Left forelimb (tissue), 1 donor: ENCODE measurements at regions not wholly inside any gene's neighbourhood (a gene's known extent, or its start where the extent isn't known, plus 50 kb on each side); places are given as distances from the start of the nearest gene placed in this dataset.
"Not testable (repeated sequence)": the region's sequence is repeated elsewhere in the genome, so short reads cannot be mapped to it uniquely, and the experiment has no call there.

ENCODE experiments used
- DNase-seq: peaks from one replicate; pipeline ENCODE4 v3.0.0-alpha.2; 2018; ENCODE audit warnings: low spot score

DNA sequence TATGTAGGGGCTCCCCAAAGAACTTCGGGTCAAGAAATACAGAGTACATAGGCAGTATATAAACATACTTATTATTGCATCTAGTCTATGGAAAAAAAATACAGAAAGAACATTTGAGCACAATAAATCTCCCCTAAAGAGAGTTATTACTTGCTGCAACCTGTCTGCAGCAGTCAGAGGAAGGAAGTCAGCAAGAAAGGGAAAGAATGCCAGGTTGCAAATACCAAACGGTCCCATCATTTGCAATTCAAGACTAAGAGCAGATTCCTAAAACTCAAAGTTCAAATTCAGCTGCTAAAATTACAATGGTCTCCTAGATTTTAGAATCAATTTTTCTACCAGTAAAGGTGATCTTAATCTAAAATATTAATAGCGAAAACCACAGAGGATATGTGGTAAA lies 236.2 kb upstream of the NUDT6 start:
- DNase-seq, result no peak

DNA sequence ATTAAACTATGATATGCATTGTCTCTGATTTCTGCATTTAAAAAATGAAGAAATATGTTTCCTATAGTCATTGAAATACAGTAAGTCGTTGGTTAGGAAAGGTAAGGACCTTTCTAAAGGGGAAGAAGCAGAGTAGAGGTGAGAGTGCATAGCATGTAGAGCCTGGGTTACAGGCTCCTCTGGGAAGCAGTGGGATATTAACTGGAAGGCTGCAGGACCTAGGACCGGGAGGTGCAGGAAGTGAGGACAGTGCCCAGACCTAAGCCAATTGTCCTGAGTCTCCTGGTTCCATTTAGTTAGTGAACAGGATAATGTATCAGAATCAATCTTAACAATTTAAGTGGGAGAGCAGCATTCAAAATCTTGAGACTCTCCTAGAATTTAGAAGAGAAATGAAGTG lies 237.1 kb upstream of the NUDT6 start:
- no peak for DNase-seq

DNA sequence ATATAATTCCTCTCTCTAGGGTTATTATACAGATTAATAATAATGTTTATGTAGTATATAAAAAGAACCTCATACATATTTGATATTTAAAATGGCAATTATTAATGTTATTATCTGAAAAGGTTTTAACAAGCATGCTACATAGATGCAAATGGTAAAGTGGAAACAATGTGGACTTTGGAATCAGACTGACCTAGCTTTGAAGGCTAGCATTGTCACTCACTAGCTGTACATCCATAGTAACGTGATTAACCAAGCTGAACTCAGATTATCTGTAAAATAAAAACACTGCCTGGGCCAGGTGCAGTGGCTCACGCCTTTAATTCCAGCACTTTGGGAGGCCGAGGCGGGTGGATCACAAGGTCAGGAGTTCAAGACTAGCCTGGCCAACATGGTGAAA lies 233.7 kb upstream of the SPRY1 start:
- DNase-seq, result no peak

DNA sequence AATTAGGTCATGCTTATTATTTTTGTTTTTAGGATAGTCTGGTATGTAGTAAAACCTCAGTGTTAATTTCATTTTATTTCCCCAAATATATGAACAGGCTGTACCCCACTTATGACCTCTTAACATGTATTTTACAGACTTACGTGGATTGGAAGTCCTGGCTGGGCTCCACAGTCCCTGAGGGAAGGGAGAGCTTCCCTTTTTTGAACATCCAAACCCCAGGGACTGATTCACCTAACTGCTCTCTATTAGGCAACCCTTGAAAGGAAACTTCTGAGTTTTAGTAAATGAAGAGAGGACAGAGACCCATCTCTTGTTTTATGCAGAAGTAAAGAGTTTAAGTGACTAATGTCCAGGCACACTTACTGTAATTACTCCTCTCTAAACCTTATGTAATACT lies 233.1 kb upstream of the SPRY1 start:
- no peak for DNase-seq

DNA sequence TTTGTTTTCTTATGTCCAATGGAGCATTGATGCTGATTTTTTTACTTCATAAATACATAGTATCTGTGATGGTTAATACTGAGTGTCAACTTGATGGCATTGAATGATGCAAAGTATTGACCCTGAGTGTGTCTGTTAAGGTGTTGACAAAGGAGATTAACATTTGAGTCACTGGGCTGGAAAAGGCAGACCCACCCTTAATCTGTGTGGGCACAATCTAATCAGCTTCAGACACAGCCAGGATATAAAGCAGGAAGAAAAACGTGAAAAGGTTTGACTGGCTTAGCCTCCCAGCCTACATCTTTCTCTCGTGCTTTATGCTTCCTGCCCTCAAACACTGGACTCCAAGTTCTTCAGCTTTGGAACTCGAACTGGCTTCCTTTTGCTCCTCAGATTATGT lies 230.6 kb upstream of the SPRY1 start:
- no peak for DNase-seq

DNA sequence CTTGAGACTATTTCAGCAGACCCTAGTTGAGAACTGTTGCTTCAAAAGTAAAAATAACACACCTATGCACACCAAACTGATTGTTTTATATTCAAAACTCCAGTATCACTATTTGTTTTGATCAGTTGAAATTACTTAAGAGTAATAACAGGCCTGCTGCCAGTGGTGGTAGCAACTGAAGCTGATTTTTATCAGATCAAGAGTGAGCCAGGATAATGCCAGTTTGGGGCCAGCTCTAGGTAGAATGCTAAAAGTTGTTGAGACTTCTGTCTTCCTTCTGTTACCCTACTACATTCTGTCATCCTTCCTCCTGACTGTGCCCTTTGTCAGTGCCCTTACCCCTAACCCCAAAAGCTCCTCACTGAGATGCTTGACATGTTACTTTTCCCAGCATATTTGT lies 228.7 kb upstream of the SPRY1 start:
- DNase-seq, result no peak

DNA sequence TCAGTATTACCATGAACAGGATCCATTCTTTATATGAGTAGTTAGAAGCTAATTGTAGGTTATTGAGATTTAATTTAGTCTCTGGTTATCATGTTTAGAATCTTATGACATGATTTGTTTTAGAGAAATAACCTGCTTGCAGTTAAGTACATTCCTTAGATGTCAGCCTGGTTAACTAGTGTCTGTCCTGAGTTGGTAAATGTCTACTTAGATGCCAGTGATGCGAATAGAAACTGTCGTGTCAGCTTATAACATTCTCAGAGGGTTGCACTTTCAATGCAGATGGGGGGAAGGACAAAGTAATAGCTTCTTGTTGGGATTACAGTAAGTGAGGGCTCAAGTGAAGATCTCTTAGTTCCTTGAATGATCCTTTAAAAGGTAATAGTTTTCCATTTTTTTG lies 227.8 kb upstream of the SPRY1 start:
- no peak for DNase-seq

DNA sequence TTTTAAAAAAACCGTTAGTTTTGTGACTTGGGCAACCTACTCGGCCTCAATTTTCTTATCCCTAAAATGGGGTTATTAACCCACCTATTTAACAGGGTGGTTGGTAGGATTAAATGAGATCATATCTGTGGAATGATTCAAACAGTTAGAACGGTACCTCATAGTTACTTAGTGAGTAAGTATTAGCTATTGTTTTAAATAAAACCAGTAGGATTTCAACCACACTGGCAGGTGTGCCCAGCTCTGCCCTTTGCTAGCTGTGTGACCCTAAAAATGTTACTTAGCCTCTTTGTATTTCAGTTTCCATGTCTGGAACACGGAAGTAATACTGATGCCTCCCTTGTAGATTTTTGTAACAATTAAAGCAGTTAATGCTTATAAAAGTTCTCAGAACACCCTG lies 225.8 kb upstream of the SPRY1 start:
- no peak for DNase-seq

DNA sequence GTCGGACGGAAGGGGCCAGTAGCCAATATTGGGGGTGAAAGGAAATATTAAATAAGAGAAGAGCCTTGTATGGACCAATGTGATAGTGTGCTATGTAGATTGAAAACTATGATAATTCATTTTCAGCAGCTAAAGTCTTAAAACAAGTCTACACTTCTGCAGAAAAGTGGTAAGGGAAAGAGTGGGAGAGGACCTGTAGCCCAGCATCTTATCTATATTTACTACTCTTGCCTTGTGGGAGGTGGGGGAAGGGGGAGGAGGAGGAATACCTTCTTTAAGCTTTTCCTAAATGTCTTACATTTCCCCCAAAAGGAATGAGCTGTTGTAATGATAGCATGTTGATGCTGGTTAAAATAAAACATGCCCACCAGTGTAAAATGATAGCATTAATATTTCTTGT lies 220.0 kb upstream of the SPRY1 start:
- no peak for DNase-seq

DNA sequence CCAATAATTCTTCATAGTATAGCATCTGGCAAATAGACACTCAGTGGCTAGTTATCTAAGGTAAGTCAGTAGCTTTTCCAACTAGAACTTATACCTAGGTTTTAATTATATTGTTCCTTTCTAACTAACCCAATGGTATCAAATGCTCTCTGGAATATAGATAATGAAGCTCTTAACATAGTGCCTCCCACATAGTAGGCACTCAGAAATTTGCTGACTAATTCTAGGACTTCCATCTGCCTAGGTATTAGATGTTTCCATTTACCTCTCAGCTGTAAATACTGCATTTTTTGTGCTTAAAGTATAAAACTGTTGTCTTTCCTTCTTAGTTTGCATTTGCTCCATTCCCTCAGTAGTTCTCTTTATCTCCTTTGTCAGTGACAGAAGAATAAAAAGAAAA lies 214.3 kb upstream of the SPRY1 start:
- no peak for DNase-seq

DNA sequence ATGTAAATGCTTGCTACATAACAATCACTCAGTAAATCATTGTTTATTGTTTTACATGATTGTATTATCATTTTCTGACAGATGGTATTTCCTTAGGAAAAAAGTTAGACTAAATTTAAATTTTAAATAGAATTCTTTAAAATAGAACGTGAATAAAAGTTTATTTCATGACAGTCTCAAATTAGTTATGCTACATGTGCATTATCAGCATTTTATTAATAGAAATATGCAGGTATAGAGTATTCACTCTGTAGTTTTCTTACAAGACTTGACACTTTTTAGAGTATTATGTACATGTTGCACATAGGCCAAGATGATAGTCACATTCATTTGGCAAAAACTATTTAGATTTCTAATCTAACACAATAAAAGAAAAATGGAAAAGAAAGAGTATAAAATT lies 213.3 kb upstream of the SPRY1 start:
- no peak for DNase-seq

DNA sequence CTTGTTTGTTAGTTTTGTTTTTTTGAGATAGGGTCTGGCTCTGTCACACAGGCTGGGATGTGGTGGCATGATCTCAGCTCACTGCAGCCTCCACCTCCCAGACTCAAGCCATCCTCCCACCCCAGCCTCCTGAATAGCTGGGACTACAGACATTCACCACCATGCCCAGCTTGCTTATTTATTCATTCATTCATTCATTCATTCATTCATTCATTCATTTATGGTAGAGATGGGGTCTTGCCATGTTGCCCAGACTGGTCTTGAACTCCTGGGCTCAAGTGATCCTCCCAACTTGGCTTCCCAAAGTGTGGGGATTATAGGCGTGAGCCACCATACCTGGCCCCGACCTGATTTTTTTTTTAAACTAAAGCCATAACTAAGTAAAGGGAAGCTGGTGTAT lies 212.8 kb upstream of the SPRY1 start:
- not testable (repeated sequence) for DNase-seq

DNA sequence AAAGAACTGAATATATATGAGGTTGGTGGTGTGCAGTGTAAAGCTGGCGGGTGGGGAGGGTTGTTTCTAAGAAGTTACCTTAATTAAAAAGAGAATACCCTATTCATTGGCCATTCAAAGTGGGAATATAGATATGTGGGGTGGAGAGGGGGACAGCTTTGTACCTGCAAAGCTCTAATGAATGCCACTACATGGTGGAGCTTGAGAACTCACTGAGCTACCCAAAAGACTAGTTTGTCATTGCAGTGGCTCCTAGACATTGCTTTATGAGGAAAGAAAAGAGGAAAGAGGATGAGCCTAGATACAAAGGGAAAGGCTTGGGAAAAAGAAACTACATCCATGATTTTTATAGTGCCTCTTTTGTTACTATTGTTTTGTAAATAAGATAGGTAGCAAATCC lies 209.9 kb upstream of the SPRY1 start:
- DNase-seq, result no peak

DNA sequence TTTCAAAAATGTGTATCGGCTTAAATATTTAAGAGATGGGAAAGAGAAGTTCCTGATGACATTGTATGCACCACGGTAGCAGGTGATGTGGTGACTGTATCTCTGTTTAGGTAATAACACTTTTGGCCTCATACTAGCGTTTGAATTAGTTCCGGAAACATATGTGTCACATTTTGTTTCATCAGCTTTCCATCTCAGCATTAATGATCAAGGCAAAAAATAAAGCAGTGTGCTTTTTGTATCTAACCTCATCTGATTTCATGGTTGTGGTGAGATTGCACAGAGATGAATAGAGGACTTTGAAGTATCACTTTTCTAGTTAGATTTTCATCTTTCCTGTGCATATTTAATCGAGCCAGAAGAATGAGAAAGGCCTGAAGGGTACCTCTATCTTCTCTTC lies 206.4 kb upstream of the SPRY1 start:
- no peak for DNase-seq

DNA sequence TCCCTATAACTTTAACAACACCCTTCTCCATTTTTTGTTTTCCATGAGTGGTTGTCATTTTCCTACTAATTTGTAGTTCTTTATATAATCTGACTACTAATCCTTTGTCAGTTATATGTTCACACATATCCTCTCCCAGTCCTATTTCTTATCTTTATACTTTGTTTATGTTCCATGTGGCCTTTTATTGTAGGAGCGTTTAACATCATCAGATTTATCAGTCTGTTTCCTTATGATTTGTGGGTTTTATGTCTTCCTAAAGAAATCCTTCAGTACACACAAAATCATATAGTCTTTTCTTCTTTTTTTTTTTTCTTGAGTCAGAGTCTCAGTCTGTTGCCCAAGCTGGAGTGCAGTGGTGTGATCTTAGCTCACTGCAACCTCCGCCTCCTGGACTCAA lies 204.9 kb upstream of the SPRY1 start:
- DNase-seq, result no peak

DNA sequence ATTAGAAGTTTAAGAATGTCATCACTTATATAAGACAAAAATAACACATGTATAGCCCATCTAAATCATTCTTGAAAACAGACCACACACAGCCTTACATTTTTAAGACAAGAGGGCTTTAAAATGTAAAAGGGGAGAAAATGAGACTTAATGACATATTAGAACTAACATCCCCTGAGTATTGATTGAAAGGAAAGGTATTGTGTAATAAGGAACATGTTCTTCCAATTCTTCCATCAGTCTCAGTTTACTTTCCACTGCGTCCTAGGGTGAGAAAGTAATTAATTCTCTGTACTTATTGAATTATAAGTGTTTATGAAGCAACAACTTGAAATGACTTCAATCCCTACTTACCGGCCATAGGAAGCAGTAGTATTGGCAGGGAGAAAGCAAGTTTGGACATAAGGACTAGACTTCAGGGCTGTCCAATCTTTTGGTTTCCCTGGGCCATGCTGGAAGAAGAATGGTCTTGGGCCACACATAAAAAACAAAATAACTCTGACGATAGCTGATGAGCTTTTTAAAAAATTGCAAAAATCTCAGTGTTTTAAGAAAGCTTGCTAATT lies 202.7 kb upstream of the SPRY1 start:
- DNase-seq, result no peak

DNA sequence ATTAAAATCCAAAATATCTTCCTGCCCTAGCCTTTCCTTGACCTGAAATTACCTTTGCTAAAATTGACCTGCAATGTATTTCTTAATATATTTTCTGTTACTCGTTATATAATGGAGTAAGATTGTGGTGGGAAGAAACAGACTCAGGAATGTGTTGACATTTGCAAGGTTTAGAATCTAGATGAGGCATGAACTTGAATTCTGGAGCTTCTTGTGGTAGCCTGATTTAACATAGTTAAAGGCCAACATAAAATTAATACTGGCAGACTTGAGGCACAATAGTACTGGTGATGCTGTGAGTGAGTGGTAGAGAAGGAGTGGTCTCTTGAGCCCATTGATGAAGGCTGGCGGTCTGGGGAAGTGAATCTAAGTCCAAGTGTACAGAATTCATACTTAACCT lies 197.9 kb upstream of the SPRY1 start:
- no peak for DNase-seq

DNA sequence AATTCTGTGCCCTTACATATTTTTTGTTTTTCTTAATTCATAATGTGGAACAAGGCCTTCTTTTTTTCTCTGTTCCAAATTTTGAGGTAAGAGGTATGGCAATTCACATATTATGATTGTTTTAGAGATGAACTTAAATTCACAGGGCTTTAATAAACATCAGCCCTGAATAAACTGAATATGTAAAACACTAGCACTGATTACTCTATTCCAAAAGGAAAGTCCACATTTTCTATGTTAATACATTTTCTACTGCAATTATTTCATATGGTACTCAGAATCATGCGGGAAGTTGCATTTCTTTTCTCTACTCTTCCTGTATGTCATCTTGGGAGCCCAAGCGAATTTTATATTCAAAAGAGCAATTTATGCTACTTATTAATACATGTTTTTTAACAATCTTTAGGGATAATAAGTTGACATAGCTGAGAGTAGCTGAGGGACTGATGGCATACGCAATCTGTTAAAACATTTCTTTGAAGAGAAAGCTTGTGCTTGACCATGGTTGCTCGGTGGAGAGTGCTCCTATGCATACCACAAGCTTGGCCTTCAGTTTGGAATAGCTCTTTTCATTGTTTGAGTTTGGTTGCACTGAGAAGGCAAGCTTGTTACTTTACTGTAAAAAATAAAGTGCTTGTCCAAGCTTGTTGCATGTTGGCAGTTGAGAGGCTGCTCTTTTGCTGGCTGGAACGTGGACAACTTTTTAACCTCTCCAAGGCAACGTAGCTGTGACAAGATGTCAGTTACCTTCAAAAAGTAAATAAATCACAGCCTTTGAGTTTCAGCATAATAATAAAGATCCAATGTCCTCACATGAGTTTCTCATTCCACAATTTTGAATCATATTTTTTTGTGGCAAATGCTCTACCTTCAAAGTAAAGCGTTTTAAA lies 196.3 kb upstream of the SPRY1 start:
- no peak for DNase-seq

DNA sequence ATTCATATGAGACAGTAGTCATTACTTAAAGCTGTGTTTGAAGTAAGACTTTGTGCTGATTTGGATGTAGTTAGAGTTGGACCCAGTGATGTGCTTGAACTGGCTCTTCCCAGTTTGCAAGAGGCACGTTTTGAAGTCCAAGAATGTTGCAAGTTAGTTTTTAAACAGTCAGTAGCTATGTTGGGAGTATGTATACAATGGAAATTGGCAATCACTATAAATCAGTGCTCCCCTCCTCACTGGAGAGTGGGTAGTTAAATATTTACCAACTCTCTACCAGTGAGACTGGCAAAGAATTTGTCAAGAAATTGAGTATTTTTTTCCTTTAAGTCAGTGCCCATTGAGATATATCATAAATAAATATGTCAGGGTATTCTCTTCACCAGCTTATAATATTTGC lies 191.9 kb upstream of the SPRY1 start:
- no peak for DNase-seq

DNA sequence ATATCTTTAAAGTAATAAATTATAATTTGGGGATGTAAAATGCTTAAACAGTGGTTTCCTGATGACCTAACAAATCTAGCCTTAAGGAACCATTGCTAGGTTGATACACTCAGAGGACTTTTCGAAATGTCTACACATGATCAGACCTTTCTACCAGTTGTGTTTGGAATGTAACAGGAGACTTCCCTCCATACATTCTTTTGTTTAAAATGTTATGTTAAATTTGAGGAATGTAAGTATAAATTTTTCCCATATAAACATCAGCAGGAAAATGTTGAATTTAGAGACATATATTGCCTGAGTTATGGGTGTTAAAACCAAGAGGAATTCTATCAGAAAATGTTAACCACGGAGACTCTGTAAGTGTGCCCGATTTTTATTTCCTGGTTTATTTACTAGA lies 190.6 kb upstream of the SPRY1 start:
- DNase-seq, result no peak

DNA sequence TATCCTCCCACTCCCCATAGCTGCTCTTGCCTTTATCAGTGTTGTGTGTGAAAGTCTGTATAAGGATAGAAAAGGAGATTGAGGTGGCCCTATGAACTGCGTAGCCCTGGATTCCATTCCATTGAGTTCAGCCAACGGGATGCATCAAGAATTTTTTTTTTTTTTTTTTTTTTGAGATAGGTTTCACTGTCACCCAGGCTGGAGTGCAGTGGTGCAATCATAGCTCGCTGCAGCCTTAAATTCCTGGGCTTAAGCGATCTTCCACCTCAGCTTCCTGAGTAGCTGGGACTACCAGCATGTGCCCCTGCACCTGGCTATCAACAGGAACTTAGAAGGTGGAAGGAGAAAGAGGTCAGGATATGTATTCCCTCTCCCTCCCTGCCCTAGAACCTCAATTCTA lies 187.2 kb upstream of the SPRY1 start:
- no peak for DNase-seq

DNA sequence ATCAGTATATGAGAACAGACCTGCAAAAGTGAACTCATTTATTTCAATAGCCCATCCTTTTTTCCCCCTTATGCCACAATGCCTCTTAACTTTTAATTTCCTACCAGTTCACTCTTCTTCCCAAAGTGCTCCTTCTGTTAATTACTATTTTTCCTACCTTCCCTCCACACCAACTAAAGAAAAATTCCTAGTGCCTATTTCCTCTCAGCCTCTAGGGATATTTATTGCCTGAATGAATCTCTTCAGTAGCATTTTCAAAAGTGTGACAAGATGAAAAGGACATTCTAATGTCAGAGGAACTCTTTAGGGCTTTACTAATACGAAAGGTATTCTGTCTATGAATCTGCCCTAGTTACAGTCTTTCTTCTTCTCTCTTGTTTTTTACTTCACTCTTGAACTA lies 181.1 kb upstream of the SPRY1 start:
- DNase-seq, result no peak

DNA sequence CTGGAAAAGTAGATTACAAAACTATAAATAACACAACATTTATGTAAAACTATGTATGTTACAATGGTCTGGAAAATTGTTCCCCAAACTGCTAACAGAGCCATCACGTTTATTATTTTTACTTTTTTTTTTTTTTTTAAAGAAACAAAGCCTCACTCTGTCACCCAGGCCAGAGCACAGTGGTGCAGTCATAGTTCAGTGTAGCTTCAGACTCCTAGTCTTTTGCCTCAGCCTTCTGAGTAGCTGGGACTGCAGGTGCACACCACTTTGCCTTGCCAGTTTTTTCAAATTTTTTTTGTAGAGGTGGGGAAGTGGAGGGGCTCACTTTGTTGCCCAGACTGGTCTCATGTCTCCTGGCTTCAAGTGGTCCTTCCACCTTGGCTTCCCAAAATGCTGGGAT lies 180.1 kb upstream of the SPRY1 start:
- DNase-seq, result no peak

DNA sequence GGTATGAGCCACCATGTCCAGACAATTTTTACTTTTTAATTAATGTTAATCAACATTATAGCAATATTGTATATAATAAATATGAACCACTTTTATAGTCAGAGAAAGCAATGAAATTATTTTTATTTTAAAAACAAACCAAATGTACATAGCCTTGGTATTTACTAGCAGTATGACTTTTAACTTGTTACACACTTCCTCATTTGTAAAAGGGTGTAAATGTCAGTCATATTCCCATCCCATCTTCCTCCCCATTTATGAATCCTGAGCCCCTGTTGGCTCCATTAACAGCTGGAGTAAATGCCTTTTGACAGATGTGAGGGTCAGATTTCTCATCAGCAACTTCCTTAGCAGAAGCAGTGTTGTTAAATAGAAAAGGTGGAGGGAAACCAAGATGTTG lies 179.6 kb upstream of the SPRY1 start:
- DNase-seq, result no peak
